HepG2 (cell line): ENCODE measurements at regions not wholly inside any gene's neighbourhood (a gene's known extent, or its start where the extent isn't known, plus 50 kb on each side); places are given as distances from the start of the nearest gene placed in this dataset.

ENCODE experiments used
- EEA1 ChIP-seq: sonication (generic); formaldehyde crosslinking; IDR thresholded peaks from 2 replicates; pipeline ENCODE4 v1.5.1; 2020; ENCODE audit warnings: mild to moderate bottlenecking, missing genetic modification reagents, borderline replicate concordance
- EED ChIP-seq: sonication (generic); formaldehyde crosslinking; IDR thresholded peaks from 2 replicates; pipeline ENCODE4 v1.5.0; 2020; ENCODE audit warnings: mild to moderate bottlenecking, missing genetic modification reagents
- GZF1 ChIP-seq: sonication (generic); formaldehyde crosslinking; IDR thresholded peaks from 2 replicates; pipeline ENCODE4 v1.5.1; 2020; ENCODE audit warnings: mild to moderate bottlenecking, missing genetic modification reagents
- IKZF1 ChIP-seq: fragments of 450-650 bp; IDR thresholded peaks from 2 replicates; pipeline ENCODE4 v1.7.1; 2016
- MYC ChIP-seq: sonication (generic); formaldehyde crosslinking; IDR thresholded peaks from 2 replicates; pipeline ENCODE4 v1.9.0; 2021; ENCODE audit warnings: missing genetic modification reagents, borderline replicate concordance
- NFKB2 ChIP-seq: sonication (generic); formaldehyde crosslinking; IDR thresholded peaks from 2 replicates; pipeline ENCODE4 v1.4.0; 2020; ENCODE audit warnings: missing genetic modification reagents, borderline replicate concordance
- PHF20 ChIP-seq: sonication (generic); formaldehyde crosslinking; IDR thresholded peaks from 2 replicates; pipeline ENCODE4 v1.5.0; 2020; ENCODE audit warnings: mild to moderate bottlenecking, missing genetic modification reagents
- REPIN1 ChIP-seq: sonication (generic); formaldehyde crosslinking; IDR thresholded peaks from 2 replicates; pipeline ENCODE4 v1.8.0; 2022; ENCODE audit warnings: missing genetic modification reagents, low read depth, mild to moderate bottlenecking, borderline replicate concordance
- SKI ChIP-seq: fragments of 450-650 bp; IDR thresholded peaks from one replicate; pipeline ENCODE4 v1.6.1; 2018; ENCODE audit warnings: mild to moderate bottlenecking; ENCODE audit not compliant: partially characterized antibody
- TMF1 ChIP-seq: sonication (generic); formaldehyde crosslinking; IDR thresholded peaks from 2 replicates; pipeline ENCODE4 v1.8.1; 2022; ENCODE audit warnings: low read depth, missing genetic modification reagents
- ZNF142 ChIP-seq: sonication (generic); formaldehyde crosslinking; IDR thresholded peaks from 2 replicates; pipeline ENCODE4 v1.4.0; 2020; ENCODE audit warnings: missing genetic modification reagents
- ZNF558 ChIP-seq: sonication (generic); formaldehyde crosslinking; IDR thresholded peaks from 2 replicates; pipeline ENCODE4 v1.9.0; 2022; ENCODE audit warnings: mild to moderate bottlenecking, missing genetic modification reagents, borderline replicate concordance
- ZNF850 ChIP-seq: sonication (generic); formaldehyde crosslinking; conservative IDR thresholded peaks from 2 replicates; pipeline ENCODE4 v1.9.0; 2021; ENCODE audit warnings: mild to moderate bottlenecking, missing genetic modification reagents
- TF ChIP-seq, protein P1 (sequence below): sonication (generic); formaldehyde crosslinking; IDR thresholded peaks from 2 replicates; pipeline ENCODE4 v1.4.0; 2020; ENCODE audit warnings: mild to moderate bottlenecking, missing genetic modification reagents, borderline replicate concordance
- TF ChIP-seq, protein P2 (sequence below): sonication (generic); formaldehyde crosslinking; IDR thresholded peaks from 2 replicates; pipeline ENCODE4 v1.5.1; 2020; ENCODE audit warnings: mild to moderate bottlenecking, missing genetic modification reagents, borderline replicate concordance

- TF ChIP-seq, protein P1, sequence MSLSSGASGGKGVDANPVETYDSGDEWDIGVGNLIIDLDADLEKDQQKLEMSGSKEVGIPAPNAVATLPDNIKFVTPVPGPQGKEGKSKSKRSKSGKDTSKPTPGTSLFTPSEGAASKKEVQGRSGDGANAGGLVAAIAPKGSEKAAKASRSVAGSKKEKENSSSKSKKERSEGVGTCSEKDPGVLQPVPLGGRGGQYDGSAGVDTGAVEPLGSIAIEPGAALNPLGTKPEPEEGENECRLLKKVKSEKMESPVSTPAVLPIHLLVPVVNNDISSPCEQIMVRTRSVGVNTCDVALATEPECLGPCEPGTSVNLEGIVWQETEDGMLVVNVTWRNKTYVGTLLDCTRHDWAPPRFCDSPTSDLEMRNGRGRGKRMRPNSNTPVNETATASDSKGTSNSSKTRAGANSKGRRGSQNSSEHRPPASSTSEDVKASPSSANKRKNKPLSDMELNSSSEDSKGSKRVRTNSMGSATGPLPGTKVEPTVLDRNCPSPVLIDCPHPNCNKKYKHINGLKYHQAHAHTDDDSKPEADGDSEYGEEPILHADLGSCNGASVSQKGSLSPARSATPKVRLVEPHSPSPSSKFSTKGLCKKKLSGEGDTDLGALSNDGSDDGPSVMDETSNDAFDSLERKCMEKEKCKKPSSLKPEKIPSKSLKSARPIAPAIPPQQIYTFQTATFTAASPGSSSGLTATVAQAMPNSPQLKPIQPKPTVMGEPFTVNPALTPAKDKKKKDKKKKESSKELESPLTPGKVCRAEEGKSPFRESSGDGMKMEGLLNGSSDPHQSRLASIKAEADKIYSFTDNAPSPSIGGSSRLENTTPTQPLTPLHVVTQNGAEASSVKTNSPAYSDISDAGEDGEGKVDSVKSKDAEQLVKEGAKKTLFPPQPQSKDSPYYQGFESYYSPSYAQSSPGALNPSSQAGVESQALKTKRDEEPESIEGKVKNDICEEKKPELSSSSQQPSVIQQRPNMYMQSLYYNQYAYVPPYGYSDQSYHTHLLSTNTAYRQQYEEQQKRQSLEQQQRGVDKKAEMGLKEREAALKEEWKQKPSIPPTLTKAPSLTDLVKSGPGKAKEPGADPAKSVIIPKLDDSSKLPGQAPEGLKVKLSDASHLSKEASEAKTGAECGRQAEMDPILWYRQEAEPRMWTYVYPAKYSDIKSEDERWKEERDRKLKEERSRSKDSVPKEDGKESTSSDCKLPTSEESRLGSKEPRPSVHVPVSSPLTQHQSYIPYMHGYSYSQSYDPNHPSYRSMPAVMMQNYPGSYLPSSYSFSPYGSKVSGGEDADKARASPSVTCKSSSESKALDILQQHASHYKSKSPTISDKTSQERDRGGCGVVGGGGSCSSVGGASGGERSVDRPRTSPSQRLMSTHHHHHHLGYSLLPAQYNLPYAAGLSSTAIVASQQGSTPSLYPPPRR (CRISPR knock-in tag): no peak
- no peak for TF ChIP-seq EED (CRISPR knock-in tag)
- TF ChIP-seq, protein P2, sequence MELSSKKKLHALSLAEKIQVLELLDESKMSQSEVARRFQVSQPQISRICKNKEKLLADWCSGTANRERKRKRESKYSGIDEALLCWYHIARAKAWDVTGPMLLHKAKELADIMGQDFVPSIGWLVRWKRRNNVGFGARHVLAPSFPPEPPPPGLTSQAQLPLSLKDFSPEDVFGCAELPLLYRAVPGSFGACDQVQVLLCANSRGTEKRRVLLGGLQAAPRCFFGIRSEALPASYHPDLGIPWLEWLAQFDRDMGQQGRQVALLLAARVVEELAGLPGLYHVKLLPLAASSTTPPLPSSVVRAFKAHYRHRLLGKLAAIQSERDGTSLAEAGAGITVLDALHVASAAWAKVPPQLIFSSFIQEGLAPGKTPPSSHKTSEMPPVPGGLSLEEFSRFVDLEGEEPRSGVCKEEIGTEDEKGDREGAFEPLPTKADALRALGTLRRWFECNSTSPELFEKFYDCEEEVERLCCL: no peak
- TF ChIP-seq NFKB2: 0 out of 2 replicates have a peak, but pooled peaks have one; percentile 29
- no peak for TF ChIP-seq SKI
- TF ChIP-seq ZNF558 (CRISPR knock-in tag): peak; percentile 56; the same call in 1 of the 2 replicates
- TF ChIP-seq GZF1 (CRISPR knock-in tag): no peak
- no peak for TF ChIP-seq IKZF1
- no peak for TF ChIP-seq EEA1
- peak; percentile 84; the same call in 1 of the 2 replicates for TF ChIP-seq REPIN1 (CRISPR knock-in tag)
- TF ChIP-seq TMF1 (CRISPR knock-in tag): no peak
- no peak for TF ChIP-seq ZNF142 (CRISPR knock-in tag)
- peak; percentile 73 for TF ChIP-seq MYC (CRISPR knock-in tag)
- TF ChIP-seq ZNF850 (CRISPR knock-in tag): no peak
- TF ChIP-seq PHF20 (CRISPR knock-in tag): no peak
Measured at GRCh38 chr6:28673787-28674671, 148.3 kb downstream of the GPX5 start (continued).
